GM19023 (cell line): ENCODE measurements at regions not wholly inside any gene's neighbourhood (a gene's known extent, or its start where the extent isn't known, plus 50 kb on each side); places are given as distances from the start of the nearest gene placed in this dataset.

Experiments
- ATAC-seq: cut with Tn5 transposase; IDR thresholded peaks from one replicate; pipeline ENCODE4 v1.9.1; 2021; ENCODE audit warnings: mild to moderate bottlenecking, moderate library complexity; ENCODE audit not compliant: unreplicated experiment

DNA sequence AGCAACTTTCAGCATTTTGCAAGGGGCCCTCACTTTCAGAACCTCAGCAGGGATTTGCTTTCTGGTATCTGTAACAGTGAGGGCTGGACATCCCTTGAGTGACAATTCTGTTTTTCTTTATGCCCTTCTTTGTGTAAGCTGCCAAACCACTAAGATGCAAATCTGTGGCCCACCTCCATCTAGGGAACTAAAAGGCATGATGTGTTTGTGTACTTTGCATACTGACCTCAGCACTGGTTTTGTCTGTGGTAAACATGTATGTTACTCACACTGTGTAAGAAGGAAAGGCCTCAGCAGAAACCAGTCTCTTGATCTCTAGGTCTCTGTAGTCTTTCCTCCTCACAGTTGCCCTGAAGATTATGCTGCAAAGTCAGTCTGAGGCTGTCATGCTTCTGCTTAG lies 396.6 kb upstream of the DYNLRB2 start:
- peak; percentile 98 for ATAC-seq

GRCh38 chr16:80142940-80143339 lies 397.9 kb upstream of the DYNLRB2 start:
- no peak for ATAC-seq

GRCh38 chr16:80142281-80142680 lies 398.5 kb upstream of the DYNLRB2 start:
- ATAC-seq = no peak

- ATAC-seq = no peak
Measured at GRCh38 chr16:80129791-80130190, 411.0 kb upstream of the DYNLRB2 start.

GRCh38 chr16:80125677-80126076 lies 415.1 kb upstream of the DYNLRB2 start:
- ATAC-seq = no peak

DNA sequence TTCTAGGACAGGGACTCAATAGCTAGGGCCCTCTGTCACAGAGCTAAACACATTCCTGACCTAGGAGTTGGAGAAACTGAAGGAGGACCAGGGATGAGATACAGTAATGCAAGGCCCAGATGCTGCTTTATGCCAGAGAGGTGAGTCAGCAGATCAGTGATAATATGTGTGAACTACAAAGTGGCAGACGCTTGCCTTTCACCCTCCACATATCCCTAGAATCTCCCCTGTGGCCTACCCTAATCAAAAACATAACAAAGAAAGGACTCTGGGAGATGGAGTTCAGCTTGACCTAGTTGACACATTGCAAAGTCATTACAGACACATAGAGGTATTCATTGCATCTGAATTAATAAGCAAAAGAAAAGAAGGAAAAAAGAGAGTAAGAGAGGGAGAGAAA lies 417.6 kb upstream of the DYNLRB2 start:
- no peak for ATAC-seq

DNA sequence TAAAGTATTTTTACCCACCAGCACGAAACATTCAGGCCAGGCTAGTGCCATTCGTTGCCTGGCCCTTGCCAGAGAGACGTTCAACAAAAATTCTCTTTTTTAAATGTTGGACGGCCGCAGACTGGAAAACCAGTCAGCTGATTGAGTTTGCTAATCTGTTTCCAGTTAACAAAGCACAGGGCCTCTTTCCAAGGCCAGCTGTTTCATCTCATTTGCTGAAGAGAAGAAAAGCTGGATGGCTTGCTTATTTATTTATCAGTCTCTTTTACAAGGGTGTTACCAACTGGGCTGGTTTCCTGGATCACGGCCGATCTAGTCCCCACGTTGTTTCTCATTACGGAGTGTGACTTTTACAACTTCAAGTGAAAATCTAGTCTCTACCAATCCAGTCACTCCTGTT lies 418.7 kb upstream of the DYNLRB2 start:
- ATAC-seq = no peak

GRCh38 chr16:80121522-80121909 lies 419.3 kb upstream of the DYNLRB2 start:
- ATAC-seq = no peak

DNA sequence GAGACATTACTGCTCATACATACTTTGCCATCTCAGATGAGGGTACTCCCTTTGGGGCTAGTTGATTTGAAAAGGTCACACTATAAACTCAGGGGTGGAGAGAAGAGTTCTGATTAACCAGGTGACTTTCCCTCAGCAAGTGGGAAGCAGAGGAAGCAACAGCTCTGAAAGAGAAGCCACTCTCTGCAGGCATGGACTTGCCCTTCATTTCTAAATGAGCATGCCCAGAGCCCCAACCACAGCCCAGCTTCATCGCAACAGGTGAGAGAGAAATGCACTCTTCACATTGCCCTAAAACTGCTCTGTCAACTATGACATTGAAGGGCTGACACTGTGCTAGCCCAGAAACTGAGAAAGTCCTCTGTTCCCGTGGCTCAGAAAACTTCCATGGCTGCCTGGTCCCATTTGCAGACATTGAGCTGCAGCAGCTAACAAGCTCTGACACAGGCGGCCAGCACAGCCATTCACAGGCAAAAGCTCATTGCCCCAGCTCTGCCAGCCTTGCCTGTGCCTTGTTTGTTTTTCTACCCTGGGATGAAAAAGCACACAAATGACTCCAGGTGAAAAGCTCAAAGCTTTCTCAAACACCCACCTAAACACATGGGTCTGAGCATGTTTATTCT lies 419.8 kb upstream of the DYNLRB2 start:
- no peak for ATAC-seq

DNA sequence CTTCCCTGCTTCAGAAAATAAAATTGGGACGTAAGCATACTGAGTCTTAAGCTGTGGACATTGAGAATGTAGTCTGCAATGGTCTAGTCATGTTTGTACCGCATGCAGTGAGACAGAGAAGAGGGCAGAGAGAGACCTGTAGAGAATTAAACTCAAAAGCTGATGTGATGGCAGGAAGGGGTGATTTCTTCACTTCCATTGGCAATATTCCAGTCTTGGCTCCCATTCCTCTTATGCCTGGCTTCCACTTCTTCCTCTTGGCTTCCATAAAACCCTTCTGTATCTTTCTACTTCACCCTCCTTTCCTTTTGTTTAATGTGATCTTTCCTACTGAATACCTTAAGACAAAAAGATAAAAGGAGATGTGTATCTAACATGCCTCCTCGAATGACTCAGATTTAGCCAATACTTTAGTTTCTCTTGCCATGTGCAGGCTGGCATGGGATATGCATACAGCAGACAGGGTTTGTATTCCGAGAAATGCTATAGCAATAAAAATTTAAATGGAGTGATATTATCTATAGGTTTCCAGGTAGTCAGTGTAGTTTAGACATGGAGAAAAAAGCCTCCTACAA lies 423.1 kb upstream of the DYNLRB2 start:
- no peak for ATAC-seq

GRCh38 chr16:80116711-80117110 lies 424.1 kb upstream of the DYNLRB2 start:
- no peak for ATAC-seq

DNA sequence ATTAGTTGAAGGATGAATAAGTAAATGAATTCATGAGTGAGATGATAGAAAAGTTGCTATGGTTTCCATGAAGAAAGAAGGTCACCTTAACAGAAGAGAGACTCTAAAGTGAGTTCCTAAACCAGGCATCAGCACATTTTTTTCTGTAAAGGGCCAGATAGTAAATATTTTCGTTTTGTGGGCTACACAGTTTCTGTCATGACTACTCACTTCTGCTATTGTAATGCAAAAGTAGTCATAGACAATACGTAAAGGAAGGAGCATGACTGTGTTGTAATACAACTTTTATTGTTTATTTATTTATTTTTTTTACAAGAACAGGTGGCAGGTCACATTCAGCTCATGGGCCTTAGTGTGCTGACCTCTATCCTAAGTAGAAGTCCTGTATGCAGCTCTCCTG lies 426.1 kb upstream of the DYNLRB2 start:
- ATAC-seq = no peak

- no peak for ATAC-seq
Measured at GRCh38 chr16:80113873-80114574, 426.8 kb upstream of the DYNLRB2 start.

- ATAC-seq = no peak
Measured at GRCh38 chr16:80109581-80109980, 431.2 kb upstream of the DYNLRB2 start.

- no peak for ATAC-seq
Measured at GRCh38 chr16:80107900-80108299, 432.9 kb upstream of the DYNLRB2 start.

DNA sequence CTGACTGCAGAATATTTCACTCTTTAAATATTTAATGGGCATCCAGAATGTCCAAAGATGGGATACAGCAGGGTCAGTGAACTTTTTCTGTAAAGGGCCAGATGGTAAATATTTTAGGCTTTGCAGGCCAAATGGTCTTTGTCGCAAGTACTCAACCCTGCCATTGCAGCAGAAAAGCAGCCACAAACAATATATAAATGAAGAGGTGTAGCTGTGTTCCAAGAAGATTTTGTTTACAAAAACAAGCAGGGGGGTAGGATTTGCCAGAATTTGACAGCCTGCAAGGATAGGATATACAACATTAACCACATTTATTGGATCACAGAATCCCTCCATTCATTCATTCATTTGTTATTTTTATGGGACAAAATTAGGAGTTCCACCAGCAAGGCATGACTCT lies 435.0 kb upstream of the DYNLRB2 start:
- no peak for ATAC-seq

DNA sequence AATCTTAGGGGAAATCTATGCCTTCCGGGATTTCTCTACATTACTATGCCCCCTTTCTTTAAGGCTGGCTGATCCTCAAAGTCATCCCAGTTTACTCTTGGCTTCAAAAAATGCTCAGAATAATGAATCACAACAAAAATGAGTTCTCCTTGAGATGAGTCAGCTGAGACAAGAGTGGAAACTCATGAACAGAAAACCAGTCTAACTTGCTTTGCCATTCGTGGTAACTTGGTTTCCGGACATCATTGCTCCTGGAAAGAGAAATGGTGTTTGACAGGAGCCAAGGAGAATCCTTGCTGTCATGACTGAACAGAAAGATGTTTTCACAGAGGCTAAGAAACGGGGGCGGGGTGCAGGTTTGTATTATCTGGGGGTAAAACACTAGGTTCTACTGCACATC lies 435.6 kb upstream of the DYNLRB2 start:
- ATAC-seq = no peak

- ATAC-seq = no peak
Measured at GRCh38 chr16:80104401-80104800, 436.4 kb upstream of the DYNLRB2 start.

DNA sequence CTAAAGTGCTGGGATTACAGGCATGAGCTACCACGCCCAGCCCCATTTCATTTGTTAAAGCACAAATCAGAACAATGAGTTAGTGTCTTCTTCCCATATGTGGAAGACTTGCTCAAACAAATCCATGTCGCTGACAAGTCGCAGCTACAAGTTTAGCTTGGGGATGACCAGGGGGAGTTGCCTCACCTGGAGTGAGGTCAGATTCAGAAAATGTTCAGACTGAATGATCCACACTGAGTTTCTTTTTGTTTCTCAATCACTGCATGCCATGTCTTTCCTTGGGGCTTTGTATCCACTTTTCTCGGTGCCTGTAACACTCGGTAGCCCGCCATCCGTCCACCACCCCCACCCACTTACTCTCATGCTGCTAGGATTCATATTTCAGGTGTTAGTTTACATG lies 437.3 kb upstream of the DYNLRB2 start:
- no peak for ATAC-seq

- no peak for ATAC-seq
Measured at GRCh38 chr16:80100846-80101451, 439.8 kb upstream of the DYNLRB2 start.

- ATAC-seq = no peak
Measured at GRCh38 chr16:80100186-80100585, 440.6 kb upstream of the DYNLRB2 start.

DNA sequence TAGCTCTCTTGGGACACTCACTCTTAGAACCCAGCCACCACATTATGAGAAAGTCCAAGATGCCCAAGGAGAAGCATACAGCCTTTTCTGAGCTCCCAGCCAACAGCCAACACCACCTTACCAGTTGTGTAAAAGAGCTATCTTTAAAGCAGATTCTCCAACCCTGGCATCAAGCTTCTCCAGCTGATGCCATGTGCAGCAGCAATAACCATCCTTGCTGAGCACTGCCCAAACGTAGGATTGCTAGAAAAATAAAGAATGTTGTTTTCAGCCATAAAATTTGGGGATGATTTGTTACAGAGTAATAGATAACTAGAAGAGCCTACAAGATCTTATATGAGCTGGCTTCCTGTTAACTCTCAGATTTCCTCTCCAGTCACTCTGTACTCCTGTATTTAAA lies 443.7 kb upstream of the DYNLRB2 start:
- ATAC-seq = no peak
